Inflammatory macrophage (primary cell): ENCODE measurements at regions not wholly inside any gene's neighbourhood (a gene's known extent, or its start where the extent isn't known, plus 50 kb on each side); places are given as distances from the start of the nearest gene placed in this dataset.

Source experiments
- DNase-seq, 2 donors: peaks; one replicate each; pipeline ENCODE4 v3.0.0-alpha.2; 2020 to 2022

DNA sequence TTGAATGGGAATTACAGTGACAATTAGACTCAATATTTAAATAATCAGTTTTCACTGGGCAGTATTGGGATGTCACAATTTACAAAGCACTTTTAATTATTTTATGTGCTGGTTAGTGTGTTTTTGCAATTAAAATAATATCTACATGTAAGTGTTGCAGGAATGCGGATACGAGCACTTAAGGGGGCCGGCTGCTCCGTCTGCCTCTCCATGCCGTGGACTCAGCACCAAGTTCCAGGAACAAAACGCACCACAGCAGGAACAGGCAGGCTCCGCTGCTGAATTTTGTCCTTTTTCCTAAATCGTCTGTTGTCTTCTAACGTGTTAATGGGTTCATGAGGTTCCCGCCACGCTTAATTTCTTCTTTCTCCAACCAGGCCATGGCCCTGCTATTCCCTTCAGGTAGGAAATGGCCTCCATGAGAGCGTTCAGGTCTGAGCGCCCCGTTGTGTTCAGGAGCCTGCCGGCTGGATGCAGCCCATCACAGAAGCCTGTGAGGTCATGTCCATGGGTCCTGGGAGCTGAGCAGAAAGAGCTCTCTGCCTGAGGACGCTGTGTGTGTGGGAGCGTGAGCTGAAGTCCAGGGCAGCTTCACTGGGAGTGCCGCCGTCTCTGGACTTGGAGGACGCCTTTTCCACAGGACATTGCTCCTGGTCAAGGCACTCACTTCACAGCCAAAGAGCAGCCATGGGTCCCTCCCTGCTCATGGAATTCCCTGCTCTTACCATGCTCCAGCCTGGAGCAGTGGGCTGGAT is 730.3 kb downstream of the BRD1 start:
- DNase-seq, result no peak

- DNase-seq, result no peak
These were observed 731.2 kb downstream of the BRD1 start for GRCh38 chr22:49096476-49096875.

DNA sequence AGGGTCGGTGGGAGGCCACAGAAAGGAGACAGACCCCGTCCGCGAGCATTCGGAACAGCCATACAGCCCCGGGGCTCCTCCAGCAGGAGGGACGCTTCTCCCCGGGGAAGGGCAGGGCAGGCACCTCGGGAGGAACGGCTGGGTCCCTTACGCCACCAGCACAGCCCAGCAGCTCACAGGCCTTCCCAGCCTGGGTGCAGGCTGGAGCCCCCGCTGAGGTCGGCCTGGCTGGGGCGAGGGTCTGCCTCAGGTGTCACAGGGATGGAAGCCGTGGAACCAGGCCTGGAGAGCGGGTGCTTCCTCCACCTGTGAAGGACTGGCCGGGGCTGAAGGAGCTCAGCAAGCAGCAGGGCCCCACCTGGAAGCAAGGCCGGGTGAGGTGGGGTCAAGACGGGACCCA is 732.3 kb downstream of the BRD1 start:
- DNase-seq, result no peak

DNA sequence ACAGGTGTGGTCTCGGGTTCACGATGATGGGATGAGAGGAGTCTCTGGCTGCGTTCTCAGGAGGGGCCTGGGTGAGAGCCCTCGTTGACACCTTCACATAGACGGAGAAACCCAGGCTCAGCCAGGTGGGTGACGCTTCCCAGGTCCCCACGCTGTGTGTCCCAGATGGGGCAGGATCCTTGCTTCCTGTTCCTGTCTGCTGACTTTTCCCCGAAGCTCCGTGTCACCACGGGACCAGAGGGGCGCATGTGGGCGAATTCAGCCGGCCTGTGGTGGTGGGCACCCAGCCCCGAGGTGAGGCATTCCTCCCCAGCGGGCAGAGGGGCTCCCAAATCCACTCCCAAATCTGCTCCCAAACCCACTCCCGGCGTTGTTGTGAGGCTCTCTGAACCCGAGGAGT is 732.8 kb downstream of the BRD1 start:
- no peak for DNase-seq

DNA sequence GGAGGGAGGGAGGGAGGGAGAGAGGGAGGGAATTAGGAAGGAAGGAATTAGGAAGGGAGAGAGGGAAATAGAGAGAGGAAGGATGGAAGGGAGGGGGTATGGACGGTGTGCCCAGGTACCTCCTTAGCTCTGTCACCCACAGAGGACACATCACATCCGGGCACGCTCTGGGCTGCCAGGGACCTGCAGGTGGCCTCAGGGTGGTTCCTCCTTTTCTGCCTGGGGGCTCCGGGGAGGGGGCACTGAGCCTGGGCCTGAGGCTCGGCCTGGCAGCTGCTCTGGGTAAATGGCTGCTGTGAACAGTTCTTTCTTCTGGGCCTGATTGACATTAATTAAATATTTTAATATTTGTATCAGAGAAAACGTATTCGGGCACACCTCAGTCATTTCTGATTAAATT is 733.5 kb downstream of the BRD1 start:
- no peak for DNase-seq

GRCh38 chr22:49093192-49093880 is 734.3 kb downstream of the BRD1 start:
- no peak for DNase-seq

DNA sequence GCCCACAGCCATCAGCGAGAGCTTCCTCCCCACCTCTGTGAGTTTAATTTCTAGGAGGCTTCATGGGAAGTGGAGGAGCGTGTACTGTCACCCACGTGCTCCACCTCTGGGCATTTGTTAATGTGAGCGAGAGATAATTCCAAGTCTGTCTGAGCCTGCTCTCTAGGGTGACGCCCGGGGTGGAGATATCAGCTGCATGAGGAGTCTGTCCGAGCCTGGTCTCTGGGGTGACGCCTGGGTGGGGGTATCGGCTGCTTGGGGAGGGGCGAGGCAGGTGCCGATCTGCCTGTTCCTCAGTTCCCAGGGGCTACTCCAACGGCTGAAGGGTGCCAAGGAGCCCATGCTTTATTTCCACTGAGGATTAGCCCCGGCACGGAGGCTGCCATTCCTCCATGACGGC is 735.0 kb downstream of the BRD1 start:
- DNase-seq, result no peak

GRCh38 chr22:49091917-49092545 is 735.6 kb downstream of the BRD1 start:
- DNase-seq, result no peak

DNA sequence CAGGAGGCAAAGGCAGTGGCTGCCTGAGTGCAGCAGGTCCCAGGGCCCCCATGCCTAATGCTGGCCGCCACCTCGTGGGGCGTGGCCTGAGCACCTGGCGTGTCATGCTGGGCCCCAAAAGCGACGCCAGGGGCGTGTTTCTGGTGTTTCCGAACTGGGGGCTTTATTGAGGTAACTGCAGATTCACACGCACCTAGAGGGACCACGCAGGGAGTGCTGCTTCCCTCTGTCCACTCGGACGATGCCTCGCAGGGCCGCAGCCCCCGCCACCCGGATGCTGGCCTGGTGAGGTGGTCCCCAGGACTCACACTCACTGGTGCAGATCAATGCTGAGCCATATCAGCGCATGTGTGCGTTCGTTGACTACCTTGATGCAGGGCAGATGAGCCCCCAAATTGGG is 736.2 kb downstream of the BRD1 start:
- no peak for DNase-seq

GRCh38 chr22:49090853-49091135 is 736.9 kb downstream of the BRD1 start:
- no peak for DNase-seq

- no peak for DNase-seq
These were observed 737.4 kb downstream of the BRD1 start for GRCh38 chr22:49090061-49090852.

DNA sequence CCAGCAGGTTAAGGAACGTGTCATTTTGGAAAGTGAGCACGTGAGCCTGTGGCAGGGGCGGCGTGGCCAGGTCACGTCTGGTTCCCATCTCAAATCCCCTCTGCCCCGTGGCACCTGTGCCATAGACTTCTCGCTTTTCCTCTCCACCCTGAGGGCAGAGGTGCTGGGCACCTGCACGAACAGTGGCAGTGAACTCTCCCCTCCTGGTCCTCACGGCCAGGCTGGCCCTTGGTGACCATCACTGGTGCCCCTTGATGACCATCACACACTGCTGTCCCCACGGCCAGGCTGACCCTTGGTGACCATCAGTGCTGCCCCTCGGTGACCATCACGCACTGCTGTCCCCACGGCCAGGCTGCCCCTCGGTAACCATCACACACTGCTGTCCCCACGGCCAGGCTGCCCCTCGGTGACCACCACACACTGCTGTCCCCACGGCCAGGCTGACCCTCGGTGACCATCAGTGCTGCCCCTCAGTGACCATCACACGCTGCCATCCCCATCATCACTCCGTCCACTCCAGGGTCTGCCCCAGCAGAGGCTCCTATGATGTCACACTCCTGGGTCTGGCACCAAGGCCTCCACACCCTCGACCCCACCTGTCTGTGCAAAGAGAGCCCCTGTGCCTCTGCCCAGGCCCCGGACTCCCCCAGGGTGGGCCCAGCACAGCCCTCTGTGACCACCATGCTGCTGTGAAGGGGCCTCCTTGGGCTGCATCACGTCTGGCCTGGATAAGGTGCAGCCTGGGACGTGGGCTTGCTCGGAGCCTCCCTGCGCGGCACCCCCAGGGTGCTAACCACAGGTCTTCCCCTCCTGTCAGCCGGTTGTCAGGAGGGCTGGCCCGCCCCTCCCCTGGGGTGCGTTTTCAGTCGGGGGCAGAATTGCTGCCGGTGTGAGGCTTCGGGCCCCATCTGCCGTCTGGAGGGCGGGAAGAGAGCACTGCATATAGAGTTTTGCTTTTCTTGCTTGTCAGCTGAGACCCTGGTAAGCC is 738.6 kb downstream of the BRD1 start:
- DNase-seq, result no peak

DNA sequence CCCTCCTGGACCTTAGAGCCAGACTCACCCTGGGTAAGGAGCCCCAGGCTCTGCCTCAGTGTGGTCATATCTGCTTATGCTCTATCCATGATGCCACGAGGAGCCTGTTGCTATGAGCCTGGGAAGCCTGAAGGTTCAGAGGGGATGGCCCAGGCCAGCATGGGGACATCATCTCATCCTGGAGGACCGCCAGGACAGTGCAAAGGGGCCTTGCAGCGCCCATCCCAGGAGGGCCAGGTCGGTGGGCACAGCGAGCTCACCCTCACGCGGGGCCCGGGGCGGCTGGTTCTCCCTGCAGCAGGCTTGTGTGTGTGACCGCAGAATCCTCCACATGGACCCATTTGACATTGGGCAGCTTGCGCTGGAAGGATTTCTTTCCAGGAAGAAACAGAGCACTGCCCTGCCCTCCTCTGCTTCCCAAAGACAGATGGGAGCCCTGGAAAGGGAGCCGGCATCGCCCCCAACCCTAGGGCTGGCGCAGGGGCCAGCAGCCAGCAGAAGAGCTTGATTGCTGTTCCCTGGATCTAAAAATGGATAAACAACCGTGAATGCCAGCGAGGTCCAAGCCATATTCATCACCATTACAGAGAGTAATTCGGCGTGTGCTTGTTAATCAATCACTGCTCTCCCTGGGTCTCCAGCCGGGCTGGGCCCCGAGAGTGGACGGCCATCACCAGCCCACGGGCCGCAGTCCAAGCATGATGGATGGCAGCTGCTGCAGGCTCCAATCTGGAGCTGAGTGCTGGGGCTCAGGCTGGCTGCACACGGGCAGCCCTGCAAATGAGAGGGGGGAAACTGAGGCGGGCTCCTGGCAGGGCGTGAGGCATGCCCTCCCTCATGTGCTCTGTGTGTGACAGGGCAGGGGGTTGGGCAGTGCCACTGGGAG is 739.7 kb downstream of the BRD1 start:
- DNase-seq, result no peak

DNA sequence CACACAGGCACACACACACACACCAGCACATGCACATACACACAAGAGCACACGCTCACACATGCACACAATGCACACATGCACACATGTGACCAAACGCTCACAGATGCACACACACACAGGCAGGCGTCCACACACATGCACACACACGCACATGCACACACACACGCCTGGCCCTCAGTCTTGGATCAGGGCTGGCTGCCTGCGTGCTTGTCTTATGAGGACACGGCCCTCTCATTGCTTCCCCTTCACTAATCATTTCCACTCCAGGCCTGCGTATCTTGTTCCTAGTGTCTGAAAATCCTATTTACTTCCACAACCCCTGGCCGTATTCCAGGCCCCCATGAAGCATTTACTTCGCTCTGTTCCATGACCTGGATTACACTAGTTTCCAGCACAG is 740.5 kb downstream of the BRD1 start:
- no peak for DNase-seq

- DNase-seq, result no peak
These were observed 741.0 kb downstream of the BRD1 start for GRCh38 chr22:49086606-49087157.

- no peak for DNase-seq
These were observed 741.5 kb downstream of the BRD1 start for GRCh38 chr22:49086181-49086580.

GRCh38 chr22:49084206-49084605 is 743.5 kb downstream of the BRD1 start:
- DNase-seq, result no peak

DNA sequence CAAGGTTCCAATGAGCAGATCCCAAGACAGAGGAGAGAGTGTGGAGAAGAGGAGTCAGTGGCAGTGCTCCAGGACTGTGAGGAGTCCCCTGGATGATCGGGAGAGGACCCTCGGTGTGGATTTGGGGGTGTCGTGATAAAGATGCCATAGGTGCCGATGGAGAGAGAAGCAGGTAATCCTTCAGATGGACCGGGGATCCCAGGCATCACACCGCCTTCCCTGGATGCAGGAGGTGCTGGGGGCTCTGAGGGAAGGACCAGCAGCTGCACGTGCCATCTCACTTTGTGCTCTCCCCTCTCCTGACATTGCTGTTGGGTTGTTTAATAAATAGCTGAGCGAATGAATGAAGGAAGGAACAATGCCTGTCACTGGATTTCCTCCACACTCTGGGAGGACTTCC is 744.1 kb downstream of the BRD1 start:
- no peak for DNase-seq

- DNase-seq, result no peak
These were observed 745.2 kb downstream of the BRD1 start for GRCh38 chr22:49082451-49082850.

DNA sequence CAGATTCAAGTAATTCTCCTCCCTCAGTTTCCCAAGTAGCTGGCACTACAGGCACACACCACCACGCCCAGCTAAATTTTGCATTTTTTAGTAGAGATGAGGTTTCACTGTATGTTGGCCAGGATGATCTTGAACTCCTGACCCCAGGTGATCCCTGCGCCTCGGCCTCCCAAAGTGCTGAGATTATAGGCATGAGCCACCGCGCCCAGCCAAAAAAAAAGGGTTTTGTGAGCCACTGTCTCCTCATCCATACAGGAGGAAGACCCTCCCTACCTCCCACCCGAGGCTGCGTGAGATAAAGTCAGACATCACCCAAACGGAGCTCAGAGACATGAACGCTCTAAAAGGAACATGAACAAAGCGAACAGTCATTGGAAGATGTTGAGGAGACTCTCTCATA is 745.7 kb downstream of the BRD1 start:
- DNase-seq, result no peak

GRCh38 chr22:49081261-49081666 is 746.4 kb downstream of the BRD1 start:
- DNase-seq, result no peak
